A673 (cell line): ENCODE measurements at regions not wholly inside any gene's neighbourhood (a gene's known extent, or its start where the extent isn't known, plus 50 kb on each side); places are given as distances from the start of the nearest gene placed in this dataset.

ENCODE experiments used
- BruUV-seq: library from RNA; stranded (reverse); fragments of 400-500 nt; replicated peaks from 2 replicates; lab custom pipeline; 2021; lab: Mats Ljungman, UMichigan
- CTCF ChIA-PET: fragments of 300-600 bp; sonication (Branson Sonifier 250); formaldehyde crosslinking; loops from one replicate; lab custom pipeline; 2022; ENCODE audit warnings: antibody characterized with exemption; lab: Charles Lee
- POLR2A ChIA-PET: fragments of 300-600 bp; sonication (Branson Sonifier 250); formaldehyde crosslinking; loops from one replicate; lab custom pipeline; 2022; ENCODE audit warnings: antibody characterized with exemption; ENCODE audit not compliant: low non-redundant PET; lab: Charles Lee
- DNase-seq: peaks from one replicate; pipeline ENCODE4 v3.0.0-alpha.2; 2015; ENCODE audit warnings: low spot score
- H3K27ac ChIP-seq: fragments of 200-600 bp; sonication (generic); 2 replicates; pipeline ENCODE4 v1.5.1; 2016; ENCODE audit warnings: mixed run types, low read depth, mild to moderate bottlenecking, mixed read lengths, antibody characterized with exemption, low read length; ENCODE audit not compliant: poor library complexity, severe bottlenecking
- H3K27me3 ChIP-seq: fragments of 200-600 bp; sonication (generic); replicated peaks from 2 replicates; pipeline ENCODE4 v1.6.1; 2017; ENCODE audit warnings: mixed run types, low read depth, mild to moderate bottlenecking, mixed read lengths, antibody characterized with exemption, low read length; ENCODE audit not compliant: insufficient read depth, poor library complexity
- H3K36me3 ChIP-seq: fragments of 200-600 bp; sonication (generic); 2 replicates; pipeline ENCODE4 v1.6.1; 2016; ENCODE audit warnings: mixed run types, mild to moderate bottlenecking, mixed read lengths, antibody characterized with exemption, low read length; ENCODE audit not compliant: insufficient read depth, poor library complexity, severe bottlenecking
- H3K4me1 ChIP-seq: fragments of 200-600 bp; sonication (generic); 2 replicates; pipeline ENCODE4 v1.6.1; 2017; ENCODE audit warnings: mixed run types, mild to moderate bottlenecking, mixed read lengths, antibody characterized with exemption, low read length; ENCODE audit not compliant: insufficient read depth, poor library complexity, severe bottlenecking
- H3K4me3 ChIP-seq: fragments of 200-600 bp; sonication (generic); 2 replicates; pipeline ENCODE4 v1.5.1; 2016; ENCODE audit warnings: low read depth, mixed run types, mild to moderate bottlenecking, mixed read lengths, low read length; ENCODE audit not compliant: poor library complexity, severe bottlenecking
- H3K9me3 ChIP-seq: fragments of 200-600 bp; sonication (generic); 2 replicates; pipeline ENCODE4 v1.6.1; 2016; ENCODE audit warnings: mixed run types, low read depth, mild to moderate bottlenecking, mixed read lengths, antibody characterized with exemption, low read length; ENCODE audit not compliant: poor library complexity, severe bottlenecking
- CTCF ChIP-seq: fragments of 300-800, 200-600 bp; sonication (generic); conservative IDR thresholded peaks from 2 replicates; pipeline ENCODE4 v1.5.1; 2017; ENCODE audit warnings: low read depth, mild to moderate bottlenecking, antibody characterized with exemption, low read length, moderate library complexity, mixed read lengths
- EZH2 ChIP-seq: fragments of 200-600 bp; sonication (generic); IDR thresholded peaks from 2 replicates; pipeline ENCODE4 v1.6.1; 2017; ENCODE audit warnings: borderline replicate concordance, low read depth, mild to moderate bottlenecking, mixed read lengths, antibody characterized with exemption, low read length; ENCODE audit not compliant: poor library complexity, severe bottlenecking
- intact Hi-C: fragments of 100-400 bp; cut with micrococcal nuclease; formaldehyde crosslinking; loops from one replicate; pipeline ENCODE4 v1.10.0; 2022; ENCODE audit not compliant: unreplicated experiment

DNA sequence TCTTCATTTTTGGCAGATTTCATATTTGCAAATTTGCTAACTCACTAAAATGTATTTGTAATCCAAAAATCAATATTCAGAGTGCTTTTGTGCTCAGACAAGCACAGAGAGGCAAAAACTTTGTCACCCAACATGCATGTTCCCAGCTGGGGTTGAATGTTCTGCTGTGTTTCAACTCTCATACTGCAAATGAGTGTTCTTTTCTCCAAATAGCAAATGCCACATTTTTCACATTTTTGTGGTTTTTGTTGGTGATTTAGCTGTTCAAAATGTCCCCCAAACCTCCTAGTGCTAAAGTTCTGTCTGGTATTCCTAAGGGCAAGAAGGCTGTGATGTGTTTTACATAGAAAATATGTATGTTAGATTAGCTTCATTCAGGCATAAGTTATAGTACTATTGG lies 87.3 kb upstream of the PCSK5 start:
- DNase-seq, result peak; percentile 4
- TF ChIP-seq CTCF, result no peak
- no peak for TF ChIP-seq EZH2
- CTCF ChIA-PET, result no interaction called here
- H3K27ac ChIP-seq, result no peak overlapping the region
- no peaks in the 10 kb centered on the region for H3K9me3 ChIP-seq
- intact Hi-C loops, result no loop called here
- no peaks in the 10 kb centered on the region for H3K27me3 ChIP-seq
- no TSS peak for BruUV-seq
- POLR2A ChIA-PET, result no interaction called here
- H3K36me3 ChIP-seq, result no peaks in the 10 kb centered on the region
- no peaks in the 10 kb centered on the region for H3K4me1 ChIP-seq
- no peak overlapping the region for H3K4me3 ChIP-seq

- no TSS peak for BruUV-seq
- no peaks in the 10 kb centered on the region for H3K36me3 ChIP-seq
- H3K27ac ChIP-seq, result no peak overlapping the region
- no peak for DNase-seq
- CTCF ChIA-PET, result no interaction called here
- H3K4me3 ChIP-seq, result no peak overlapping the region
- peaks cover 22% of the 10 kb centered on the region for H3K9me3 ChIP-seq
- no peaks in the 10 kb centered on the region for H3K27me3 ChIP-seq
- intact Hi-C loops, result no loop called here
- H3K4me1 ChIP-seq, result no peaks in the 10 kb centered on the region
- POLR2A ChIA-PET, result no interaction called here
- TF ChIP-seq CTCF (no peak), EZH2 (no peak)
These were observed 80.4 kb upstream of the PCSK5 start for GRCh38 chr9:75810063-75810462.

DNA sequence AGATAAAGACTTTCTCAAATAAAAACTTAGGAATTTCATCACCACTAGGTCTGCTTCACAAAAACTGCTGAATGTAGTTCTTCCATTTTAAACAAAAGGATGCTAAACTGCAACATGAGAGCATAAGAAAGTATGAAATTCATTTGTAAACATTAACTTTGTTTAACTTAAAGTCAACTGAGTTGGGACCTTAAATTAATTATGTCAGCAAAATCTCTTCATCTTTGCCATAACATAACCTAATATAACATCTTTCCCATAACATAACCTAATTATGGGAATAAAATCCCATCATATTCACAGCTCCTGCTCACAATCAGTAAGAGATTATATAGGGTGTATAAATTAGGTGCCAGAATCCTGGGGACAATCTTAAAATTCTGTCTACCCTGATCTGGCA lies 78.8 kb upstream of the PCSK5 start:
- Histone ChIP-seq H3K9me3 (peaks cover 22% of the 10 kb centered on the region), H3K4me1 (no peaks in the 10 kb centered on the region), H3K36me3 (no peaks in the 10 kb centered on the region), H3K27ac (no peak overlapping the region), H3K27me3 (no peaks in the 10 kb centered on the region), H3K4me3 (no peak overlapping the region)
- ChIA-PET POLR2A (no interaction called here), CTCF (no interaction called here)
- DNase-seq, result no peak
- intact Hi-C loops, result no loop called here
- BruUV-seq, result no TSS peak
- TF ChIP-seq CTCF (no peak), EZH2 (no peak)
